ENCODE measurements at regions not wholly inside any gene's neighbourhood (a gene's known extent, or its start where the extent isn't known, plus 50 kb on each side); places are given as distances from the start of the nearest gene placed in this dataset.

- TF ChIP-seq CHD2 (IDR thresholded peaks at IDR 0.05; ENCODE audit: low read length, partially characterized antibody): no peak
- no peak for TF ChIP-seq MXI1 (IDR thresholded peaks at IDR 0.05; ENCODE audit: low read depth, low read length)
- ChIA-PET POLR2A (interaction anchor here (1.6 to 7.6 kb wide), 5 partner anchors 8 to 871 kb away, joined by 3 to 142 read pairs (median 8); a partner anchor contains a TSS), CTCF (interaction anchor here (1.1 to 1.8 kb wide), 4 partner anchors 8 to 55 kb away, joined by 3 to 7 read pairs (median 4); a partner anchor contains a TSS)
- no peaks in the 10 kb centered on the region for H3K9me3 ChIP-seq
- no peaks in the 10 kb centered on the region for H3K27me3 ChIP-seq (ENCODE audit: insufficient read depth)
- H3K36me3 ChIP-seq (replicated peaks in 1 of 2; ENCODE audit: control insufficient read depth in 1 of 2, insufficient read depth in 2 of 2, low read length in 1 of 2): no peaks in the 10 kb centered on the region
- no peak overlapping the region for H3K4me3 ChIP-seq (ENCODE audit: low read depth in 2 of 2, low read length in 1 of 2)
- peaks cover 34% of the 10 kb centered on the region for H3F3A ChIP-seq (replicated peaks; ENCODE audit: insufficient read depth)
- no peak for DNase-seq
- no peak overlapping the region for H3K4me2 ChIP-seq
- peaks cover 3% of the 10 kb centered on the region for H3K79me2 ChIP-seq (ENCODE audit: insufficient read depth)
- no peaks in the 10 kb centered on the region for H3K9me2 ChIP-seq
- peaks cover 0 to 7% of the 10 kb centered on the region in 2 experiments; a peak in 2 of 4 replicates for H3K4me1 ChIP-seq (ENCODE audit: control insufficient read depth in 1 of 2, insufficient read depth in 2 of 2, low read depth in 1 of 2, low read length in 1 of 2)
- no peak overlapping the region for H2AFZ ChIP-seq (ENCODE audit: low read depth)
- H3K9ac ChIP-seq: no peak overlapping the region
- no peaks in the 10 kb centered on the region for H4K20me1 ChIP-seq (ENCODE audit: insufficient read depth)
- peak overlapping the region in 1 of 2 experiments; percentile 99; a peak in 2 of 4 replicates for H3K27ac ChIP-seq (ENCODE audit: low read depth in 2 of 2, low read length in 1 of 2)
- WGBS (ENCODE audit: low lambda C conversion rate): 86% methylated on average over 2 of the region's 2 CpGs
Measured at GRCh38 chr6:26275663-26276062, 89.3 kb upstream of the BTN3A2 start.

GRCh38 chr6:26276841-26277648 lies 88.0 kb upstream of the BTN3A2 start:
- H3K9me2 ChIP-seq: no peaks in the 10 kb centered on the region
- H3K36me3 ChIP-seq (replicated peaks in 1 of 2; ENCODE audit: control insufficient read depth in 1 of 2, insufficient read depth in 2 of 2, low read length in 1 of 2): peaks cover 0 to 7% of the 10 kb centered on the region in 2 experiments
- H3K4me3 ChIP-seq (ENCODE audit: low read depth in 2 of 2, low read length in 1 of 2): no peak overlapping the region
- no peak for TF ChIP-seq PBX3 (IDR thresholded peaks at IDR 0.05)
- TF ChIP-seq YY1 (IDR thresholded peaks at IDR 0.05; ENCODE audit: low read depth): no peak
- no peak for TF ChIP-seq RCOR1 (IDR thresholded peaks at IDR 0.05; ENCODE audit: low read length)
- no peak for TF ChIP-seq REST (IDR thresholded peaks at IDR 0.05; ENCODE audit: low read depth, low read length)
- TF ChIP-seq ZBTB33 (IDR thresholded peaks at IDR 0.05; ENCODE audit: borderline replicate concordance, low read depth): no peak
- no peak for TF ChIP-seq CTCF (IDR thresholded peaks at IDR 0.05)
- no peak overlapping the region for H3K9ac ChIP-seq
- no peaks in the 10 kb centered on the region for H3K9me3 ChIP-seq
- no peak for DNase-seq
- peaks cover 30% of the 10 kb centered on the region for H3F3A ChIP-seq (replicated peaks; ENCODE audit: insufficient read depth)
- 84% methylated on average over 6 of the region's 6 CpGs for WGBS (ENCODE audit: low lambda C conversion rate)
- no peak overlapping the region for H2AFZ ChIP-seq (ENCODE audit: low read depth)
- H3K4me2 ChIP-seq: no peak overlapping the region
- H3K27me3 ChIP-seq (ENCODE audit: insufficient read depth): no peaks in the 10 kb centered on the region
- POLR2A ChIA-PET: interaction anchor here (0.7 to 1.4 kb wide), 2 partner anchors 52 to 61 kb away, joined by 3 to 5 read pairs; a partner anchor contains a TSS
- H3K27ac ChIP-seq (ENCODE audit: low read depth in 2 of 2, low read length in 1 of 2): no peak overlapping the region
- CTCF ChIA-PET: interaction anchor here (0.7 to 1.2 kb wide), 2 partner anchors 20 to 45 kb away, joined by 3 read pairs; no protein-coding TSS in a partner anchor
- H3K79me2 ChIP-seq (ENCODE audit: insufficient read depth): no peaks in the 10 kb centered on the region
- no peaks in the 10 kb centered on the region for H4K20me1 ChIP-seq (ENCODE audit: insufficient read depth)
- H3K4me1 ChIP-seq (ENCODE audit: control insufficient read depth in 1 of 2, insufficient read depth in 2 of 2, low read depth in 1 of 2, low read length in 1 of 2): peaks cover 0 to 4% of the 10 kb centered on the region in 2 experiments; a peak in 2 of 4 replicates

Data from SK-N-SH (cell line).